ENCODE measurements at regions not wholly inside any gene's neighbourhood (a gene's known extent, or its start where the extent isn't known, plus 50 kb on each side); places are given as distances from the start of the nearest gene placed in this dataset.

- DNase-seq, result no peak
These were observed 625.4 kb downstream of the ZPLD1 start for GRCh38 chr3:103060242-103060641.

- no peak for DNase-seq
These were observed 633.1 kb downstream of the ZPLD1 start for GRCh38 chr3:103067963-103068362.

- no peak for DNase-seq
These were observed 640.5 kb downstream of the ZPLD1 start for GRCh38 chr3:103075282-103075681.

- no peak for DNase-seq
These were observed 643.1 kb downstream of the ZPLD1 start for GRCh38 chr3:103077910-103078309.

GRCh38 chr3:103082501-103082900, 647.7 kb downstream of the ZPLD1 start:
- no peak for DNase-seq

GRCh38 chr3:103083848-103084631, 649.2 kb downstream of the ZPLD1 start:
- DNase-seq, result no peak

- no peak for DNase-seq
These were observed 650.6 kb downstream of the ZPLD1 start for GRCh38 chr3:103085465-103085864.

GRCh38 chr3:103089758-103090157, 654.9 kb downstream of the ZPLD1 start:
- DNase-seq, result no peak

- DNase-seq, result no peak
These were observed 670.4 kb downstream of the ZPLD1 start for GRCh38 chr3:103105206-103105605.

- no peak for DNase-seq
These were observed 677.5 kb downstream of the ZPLD1 start for GRCh38 chr3:103112273-103112672.

- no peak for DNase-seq
These were observed 691.3 kb downstream of the ZPLD1 start for GRCh38 chr3:103126115-103126514.

GRCh38 chr3:103127098-103127630, 692.3 kb downstream of the ZPLD1 start:
- no peak for DNase-seq

- no peak for DNase-seq
These were observed 692.9 kb downstream of the ZPLD1 start for GRCh38 chr3:103127737-103128136.

- no peak for DNase-seq
These were observed 699.4 kb downstream of the ZPLD1 start for GRCh38 chr3:103134023-103134724.

- DNase-seq, result no peak
These were observed 701.8 kb downstream of the ZPLD1 start for GRCh38 chr3:103136621-103137020.

- no peak for DNase-seq
These were observed 703.0 kb downstream of the ZPLD1 start for GRCh38 chr3:103137830-103138229.

GRCh38 chr3:103158183-103158582, 723.4 kb downstream of the ZPLD1 start:
- no peak for DNase-seq

GRCh38 chr3:103166890-103167289, 732.1 kb downstream of the ZPLD1 start:
- DNase-seq, result no peak

- DNase-seq, result no peak
These were observed 733.0 kb downstream of the ZPLD1 start for GRCh38 chr3:103167850-103168249.

GRCh38 chr3:103169289-103169688, 734.5 kb downstream of the ZPLD1 start:
- DNase-seq, result no peak

GRCh38 chr3:103170651-103171050, 735.8 kb downstream of the ZPLD1 start:
- DNase-seq, result no peak

GRCh38 chr3:103173940-103174339, 739.1 kb downstream of the ZPLD1 start:
- DNase-seq, result no peak

GRCh38 chr3:103181160-103181559, 746.3 kb downstream of the ZPLD1 start:
- no peak for DNase-seq

- no peak for DNase-seq
These were observed 750.0 kb downstream of the ZPLD1 start for GRCh38 chr3:103184772-103185171.

Measured in activated CD8-positive, alpha-beta memory T cell treated with anti-CD3 and anti-CD28 coated beads, Interleukin-2, amount 50 U/mL, for 48 hours (primary cell).